ENCODE measurements at regions not wholly inside any gene's neighbourhood (a gene's known extent, or its start where the extent isn't known, plus 50 kb on each side); places are given as distances from the start of the nearest gene placed in this dataset.
"Not testable (repeated sequence)": the region's sequence is repeated elsewhere in the genome, so short reads cannot be mapped to it uniquely, and the experiment has no call there.

GRCh38 chr7:39984-40740 lies 152.2 kb upstream of the FAM20C start:
- TF ChIP-seq, protein P1, sequence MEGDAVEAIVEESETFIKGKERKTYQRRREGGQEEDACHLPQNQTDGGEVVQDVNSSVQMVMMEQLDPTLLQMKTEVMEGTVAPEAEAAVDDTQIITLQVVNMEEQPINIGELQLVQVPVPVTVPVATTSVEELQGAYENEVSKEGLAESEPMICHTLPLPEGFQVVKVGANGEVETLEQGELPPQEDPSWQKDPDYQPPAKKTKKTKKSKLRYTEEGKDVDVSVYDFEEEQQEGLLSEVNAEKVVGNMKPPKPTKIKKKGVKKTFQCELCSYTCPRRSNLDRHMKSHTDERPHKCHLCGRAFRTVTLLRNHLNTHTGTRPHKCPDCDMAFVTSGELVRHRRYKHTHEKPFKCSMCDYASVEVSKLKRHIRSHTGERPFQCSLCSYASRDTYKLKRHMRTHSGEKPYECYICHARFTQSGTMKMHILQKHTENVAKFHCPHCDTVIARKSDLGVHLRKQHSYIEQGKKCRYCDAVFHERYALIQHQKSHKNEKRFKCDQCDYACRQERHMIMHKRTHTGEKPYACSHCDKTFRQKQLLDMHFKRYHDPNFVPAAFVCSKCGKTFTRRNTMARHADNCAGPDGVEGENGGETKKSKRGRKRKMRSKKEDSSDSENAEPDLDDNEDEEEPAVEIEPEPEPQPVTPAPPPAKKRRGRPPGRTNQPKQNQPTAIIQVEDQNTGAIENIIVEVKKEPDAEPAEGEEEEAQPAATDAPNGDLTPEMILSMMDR (IDR thresholded peaks at IDR 0.05), result peak in 1 of 12 donors; percentile 8
- not testable (repeated sequence) for TF ChIP-seq POLR2A (IDR thresholded peaks at IDR 0.05)
